Transverse colon (tissue), 3 donors: ENCODE measurements at regions not wholly inside any gene's neighbourhood (a gene's known extent, or its start where the extent isn't known, plus 50 kb on each side); places are given as distances from the start of the nearest gene placed in this dataset.

Experiments
- CTCF ChIP-seq, 5 experiments: fragments of 200-600 bp in 3 of 5; fragments of 450-650 bp in 2 of 5; sonication (generic) in 3 of 5; IDR thresholded peaks; 1 replicate in 2 of 5; 2 replicates in 3 of 5; pipeline ENCODE4 v1.5.1; 2016 to 2017; ENCODE audit warnings: antibody characterized with exemption in 5 of 5, inconsistent platforms in 3 of 5, mild to moderate bottlenecking in 2 of 5, moderate library complexity in 1 of 5
- EP300 ChIP-seq: sonication (generic); formaldehyde crosslinking; IDR thresholded peaks from one replicate; pipeline ENCODE4 v1.6.1; 2017; ENCODE audit warnings: antibody characterized with exemption, low read depth
- POLR2A ChIP-seq: fragments of 450-650 bp; IDR thresholded peaks from one replicate; pipeline ENCODE4 v1.6.1; 2016; ENCODE audit warnings: antibody characterized with exemption, mild to moderate bottlenecking, moderate library complexity

DNA sequence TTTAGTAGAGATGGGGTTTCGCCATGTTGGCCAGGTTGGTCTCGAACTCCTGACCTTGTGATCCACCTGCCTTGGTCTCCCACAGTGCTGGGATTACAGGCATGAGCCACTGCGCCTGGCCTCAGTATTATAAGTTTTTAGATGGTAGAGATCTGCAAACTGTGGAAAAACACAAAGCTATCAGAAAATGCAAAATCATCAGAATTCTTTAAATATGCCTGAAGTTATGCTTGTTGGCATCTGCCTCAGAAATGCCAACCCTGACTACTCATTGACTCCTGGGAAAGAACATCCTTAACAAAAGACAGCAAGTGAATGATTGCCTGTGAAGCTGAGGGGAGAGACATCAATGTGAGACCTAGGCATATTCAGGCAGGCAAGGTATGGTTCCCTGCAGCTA lies 94.3 kb upstream of the MB21D2 start:
- TF ChIP-seq CTCF (IDR thresholded peaks at IDR 0.05) (no peak), POLR2A (no peak), EP300 (no peak)
